GM23338 (cell line): ENCODE measurements at regions not wholly inside any gene's neighbourhood (a gene's known extent, or its start where the extent isn't known, plus 50 kb on each side); places are given as distances from the start of the nearest gene placed in this dataset.

ENCODE experiments used
- ATAC-seq: fragments of 200-7000 bp; cut with Tn5 transposase; 3 replicates; pipeline ENCODE4 v1.9.1; 2020
- DNase-seq: peaks from one replicate; pipeline ENCODE4 v3.0.0-alpha.2; 2015; ENCODE audit warnings: low spot score
- H2AFZ ChIP-seq: fragments of 200-600 bp; sonication (generic); 2 replicates; pipeline ENCODE4 v1.8.0; 2016; ENCODE audit warnings: antibody characterized with exemption, mild to moderate bottlenecking, moderate library complexity
- H3F3A ChIP-seq: fragments of 200-600 bp; sonication (generic); replicated peaks from 2 replicates; pipeline ENCODE4 v1.8.0; 2017; ENCODE audit warnings: antibody characterized with exemption, mixed run types, low read depth
- H3K27ac ChIP-seq: fragments of 200-600 bp; sonication (generic); 2 replicates; pipeline ENCODE4 v1.6.1; 2016; ENCODE audit warnings: low read depth
- H3K27me3 ChIP-seq: fragments of 200-600 bp; sonication (generic); 2 replicates; pipeline ENCODE4 v1.8.0; 2016; ENCODE audit warnings: mild to moderate bottlenecking, mixed run types, moderate library complexity; ENCODE audit not compliant: insufficient read depth
- H3K36me3 ChIP-seq: fragments of 200-600 bp; sonication (generic); 2 replicates; pipeline ENCODE4 v1.8.0; 2016; ENCODE audit warnings: mild to moderate bottlenecking; ENCODE audit not compliant: insufficient read depth
- H3K4me1 ChIP-seq: fragments of 200-600 bp; sonication (generic); 2 replicates; pipeline ENCODE4 v1.8.0; 2016; ENCODE audit warnings: mild to moderate bottlenecking, moderate library complexity; ENCODE audit not compliant: insufficient read depth
- H3K4me2 ChIP-seq: fragments of 200-600 bp; sonication (generic); 2 replicates; pipeline ENCODE4 v1.7.1; 2017; ENCODE audit warnings: mixed run types
- H3K4me3 ChIP-seq: fragments of 200-600 bp; sonication (generic); 2 replicates; pipeline ENCODE4 v1.6.1; 2016; ENCODE audit warnings: mixed run types
- H3K79me2 ChIP-seq: fragments of 200-600 bp; sonication (generic); replicated peaks from 2 replicates; pipeline ENCODE4 v1.8.0; 2017; ENCODE audit warnings: mild to moderate bottlenecking; ENCODE audit not compliant: insufficient read depth
- H3K9me2 ChIP-seq: fragments of 200-600 bp; sonication (generic); 2 replicates; pipeline ENCODE4 v1.8.0; 2017; ENCODE audit not compliant: insufficient read depth
- H4K20me1 ChIP-seq: fragments of 200-600 bp; sonication (generic); replicated peaks from 2 replicates; pipeline ENCODE4 v1.8.0; 2017; ENCODE audit warnings: mild to moderate bottlenecking; ENCODE audit not compliant: insufficient read depth
- H3K27ac Mint-ChIP-seq: 2 replicates; pipeline ENCODE4 v1.8.0; 2020; ENCODE audit warnings: inconsistent platforms, mild to moderate bottlenecking, moderate library complexity, mixed read lengths
- H3K27me3 Mint-ChIP-seq: 3 replicates; pipeline ENCODE4 v1.8.0; 2022; ENCODE audit warnings: low read depth, mild to moderate bottlenecking, moderate library complexity, mixed read lengths, inconsistent platforms; ENCODE audit not compliant: insufficient read depth, poor library complexity
- H3K36me3 Mint-ChIP-seq: 3 replicates; pipeline ENCODE4 v1.8.0; 2021; ENCODE audit warnings: low read depth, mild to moderate bottlenecking, inconsistent platforms, moderate library complexity, mixed read lengths
- H3K4me1 Mint-ChIP-seq: 3 replicates; pipeline ENCODE4 v1.8.0; 2020; ENCODE audit warnings: mild to moderate bottlenecking, inconsistent platforms, mixed read lengths
- H3K4me3 Mint-ChIP-seq: 3 replicates; pipeline ENCODE4 v1.8.0; 2021; ENCODE audit warnings: moderate library complexity, mild to moderate bottlenecking, inconsistent platforms, mixed read lengths
- H3K9me3 Mint-ChIP-seq: 3 replicates; pipeline ENCODE4 v1.8.0; 2020; ENCODE audit warnings: moderate library complexity, mild to moderate bottlenecking, inconsistent platforms, mixed read lengths
- CTCF ChIP-seq, 2 experiments: fragments of 200-600 bp in 1 of 2; sonication (generic) in 1 of 2; conservative IDR thresholded peaks; 2 replicates each; pipeline versions ENCODE4 v1.5.1 to v1.6.1; 2016 to 2017; ENCODE audit warnings: antibody characterized with exemption in 2 of 2, low read depth in 2 of 2, mild to moderate bottlenecking in 2 of 2, moderate library complexity in 1 of 2
- ZNF462 ChIP-seq: fragments of 250-450 bp; sonication (Bioruptor Pico); IDR thresholded peaks from 2 replicates; pipeline ENCODE4 v1.5.0; 2020; ENCODE audit warnings: mild to moderate bottlenecking, moderate library complexity

GRCh38 chr2:158006961-158007719 is 94.5 kb upstream of the UPP2 start:
- no peak overlapping the region for H3K4me3 Mint-ChIP-seq
- H3K4me1 Mint-ChIP-seq, result peaks cover 27% of the 10 kb centered on the region
- Histone ChIP-seq H2AFZ (no peak overlapping the region; the same call in 1 of the 2 replicates), H3K4me3 (no peak overlapping the region), H3K27ac (no peak overlapping the region), H4K20me1 (no peaks in the 10 kb centered on the region), H3K79me2 (no peaks in the 10 kb centered on the region), H3K36me3 (no peaks in the 10 kb centered on the region), H3K4me2 (no peak overlapping the region), H3K27me3 (no peaks in the 10 kb centered on the region), H3F3A (no peaks in the 10 kb centered on the region), H3K9me2 (no peaks in the 10 kb centered on the region), H3K4me1 (peaks cover 14% of the 10 kb centered on the region)
- no peak overlapping the region for H3K27ac Mint-ChIP-seq
- H3K27me3 Mint-ChIP-seq, result no peaks in the 10 kb centered on the region
- no peaks in the 10 kb centered on the region for H3K9me3 Mint-ChIP-seq
- peak; percentile 31 to 47 for TF ChIP-seq CTCF (conservative IDR thresholded peaks at IDR 0.05; ENCODE audit: low read depth in 2 of 2)
- no peak for TF ChIP-seq ZNF462 (CRISPR knock-in tag)
- peak; percentile 38 for ATAC-seq
- DNase-seq, result peak; percentile 51
- H3K36me3 Mint-ChIP-seq, result no peaks in the 10 kb centered on the region
